ENCODE measurements at regions not wholly inside any gene's neighbourhood (a gene's known extent, or its start where the extent isn't known, plus 50 kb on each side); places are given as distances from the start of the nearest gene placed in this dataset.

GRCh38 chr14:101499080-101499479 is 62.2 kb upstream of the DIO3 start:
- no peak for DNase-seq

- no peak for DNase-seq
These were observed 61.8 kb upstream of the DIO3 start for GRCh38 chr14:101499513-101499912.

GRCh38 chr14:101500061-101500460 is 61.2 kb upstream of the DIO3 start:
- no peak for DNase-seq

- no peak for DNase-seq
These were observed 60.6 kb upstream of the DIO3 start for GRCh38 chr14:101500681-101501080.

GRCh38 chr14:101501341-101501740 is 60.0 kb upstream of the DIO3 start:
- peak; percentile 58 for DNase-seq

GRCh38 chr14:101501858-101502615 is 59.3 kb upstream of the DIO3 start:
- no peak for DNase-seq

- no peak for DNase-seq
These were observed 58.4 kb upstream of the DIO3 start for GRCh38 chr14:101502761-101503392.

- no peak for DNase-seq
These were observed 57.7 kb upstream of the DIO3 start for GRCh38 chr14:101503431-101504095.

- DNase-seq = no peak
These were observed 57.0 kb upstream of the DIO3 start for GRCh38 chr14:101504096-101504948.

- no peak for DNase-seq
These were observed 55.9 kb upstream of the DIO3 start for GRCh38 chr14:101505236-101505970.

GRCh38 chr14:101506211-101506925 is 54.9 kb upstream of the DIO3 start:
- no peak for DNase-seq

- DNase-seq = no peak
These were observed 54.1 kb upstream of the DIO3 start for GRCh38 chr14:101506926-101507835.

- DNase-seq = no peak
These were observed 53.5 kb upstream of the DIO3 start for GRCh38 chr14:101507836-101508150.

GRCh38 chr14:101508196-101508947 is 52.9 kb upstream of the DIO3 start:
- DNase-seq = no peak

- no peak for DNase-seq
These were observed 52.2 kb upstream of the DIO3 start for GRCh38 chr14:101508948-101509729.

GRCh38 chr14:101509730-101510371 is 51.4 kb upstream of the DIO3 start:
- no peak for DNase-seq

- no peak for DNase-seq
These were observed 50.1 kb upstream of the DIO3 start for GRCh38 chr14:101511199-101511598.
